Activated CD4-positive, CD25-positive, alpha-beta regulatory T cell treated with anti-CD3 and anti-CD28 coated beads, Interleukin-2, amount 50 U/mL, for 24 hours (primary cell): ENCODE measurements at regions not wholly inside any gene's neighbourhood (a gene's known extent, or its start where the extent isn't known, plus 50 kb on each side); places are given as distances from the start of the nearest gene placed in this dataset.
"Not testable (repeated sequence)": the region's sequence is repeated elsewhere in the genome, so short reads cannot be mapped to it uniquely, and the experiment has no call there.

Experiments used
- ATAC-seq, 2 donors: fragments of 150-1000 bp; cut with Tn5 transposase; one replicate each; pipeline ENCODE4 v1.10.0; 2021; ENCODE audit warnings: mild to moderate bottlenecking in 1 of 2, moderate library complexity in 1 of 2

DNA sequence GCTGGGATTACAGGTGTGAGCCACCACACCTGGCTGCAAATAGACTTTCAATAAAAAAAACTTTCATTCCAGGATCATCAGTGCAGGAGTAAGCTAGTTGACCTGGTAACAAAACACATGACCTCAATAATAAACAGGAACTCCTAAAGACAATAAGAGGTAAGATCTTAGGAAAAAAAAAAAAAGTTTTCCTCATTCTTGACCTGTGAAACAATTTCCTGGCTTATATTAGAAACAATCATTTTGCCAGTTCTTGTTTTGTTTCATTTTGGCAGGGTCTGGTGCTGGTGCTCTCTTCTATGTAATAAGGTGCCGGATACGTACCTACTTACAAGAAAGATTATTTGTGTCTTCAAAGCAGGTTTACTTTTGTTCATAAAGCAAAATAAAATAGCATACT lies 90.6 kb upstream of the AMN1 start:
- no peak for ATAC-seq

- ATAC-seq = no peak
Observed at GRCh38 chr12:31818623-31819268, 89.9 kb upstream of the AMN1 start.

- no peak for ATAC-seq
Observed at GRCh38 chr12:31817120-31817519, 88.3 kb upstream of the AMN1 start.

- ATAC-seq = no peak
Observed at GRCh38 chr12:31815096-31815495, 86.3 kb upstream of the AMN1 start.

DNA sequence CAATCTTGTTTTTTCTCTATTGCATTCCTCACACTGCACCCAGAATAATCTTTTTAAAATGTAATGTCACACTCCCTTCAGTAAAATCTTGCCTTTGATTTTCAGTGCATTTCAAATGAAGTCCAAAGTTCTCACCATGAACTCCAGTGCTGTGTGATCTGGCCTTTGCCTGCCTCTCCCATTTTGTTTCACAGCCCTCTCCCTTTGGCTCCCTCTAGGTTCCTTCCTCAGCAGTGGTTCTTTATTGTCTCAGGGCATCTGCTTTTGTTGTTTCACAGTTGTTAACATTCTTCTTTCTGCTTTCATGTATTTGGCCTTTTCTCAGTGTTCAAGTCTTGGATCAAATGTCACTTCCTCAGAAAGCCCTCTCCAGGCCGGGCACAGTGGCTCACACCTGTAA lies 84.5 kb upstream of the AMN1 start:
- ATAC-seq = no peak

DNA sequence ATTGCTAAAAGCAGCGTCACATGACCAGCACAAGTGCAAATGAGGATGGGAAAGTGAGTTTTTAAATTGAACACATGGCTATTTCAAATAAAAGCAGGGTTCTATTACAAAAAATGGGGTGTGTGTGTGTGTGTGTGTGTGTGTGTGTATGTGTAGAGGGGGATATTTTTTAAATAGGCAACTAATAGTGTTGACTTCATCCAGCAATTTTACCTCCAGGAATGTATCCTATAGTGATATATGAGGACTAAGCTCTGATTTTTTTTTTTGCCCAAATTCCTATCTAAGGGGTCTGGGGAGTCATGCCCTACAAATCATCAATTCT lies 78.9 kb upstream of the AMN1 start:
- no peak for ATAC-seq

DNA sequence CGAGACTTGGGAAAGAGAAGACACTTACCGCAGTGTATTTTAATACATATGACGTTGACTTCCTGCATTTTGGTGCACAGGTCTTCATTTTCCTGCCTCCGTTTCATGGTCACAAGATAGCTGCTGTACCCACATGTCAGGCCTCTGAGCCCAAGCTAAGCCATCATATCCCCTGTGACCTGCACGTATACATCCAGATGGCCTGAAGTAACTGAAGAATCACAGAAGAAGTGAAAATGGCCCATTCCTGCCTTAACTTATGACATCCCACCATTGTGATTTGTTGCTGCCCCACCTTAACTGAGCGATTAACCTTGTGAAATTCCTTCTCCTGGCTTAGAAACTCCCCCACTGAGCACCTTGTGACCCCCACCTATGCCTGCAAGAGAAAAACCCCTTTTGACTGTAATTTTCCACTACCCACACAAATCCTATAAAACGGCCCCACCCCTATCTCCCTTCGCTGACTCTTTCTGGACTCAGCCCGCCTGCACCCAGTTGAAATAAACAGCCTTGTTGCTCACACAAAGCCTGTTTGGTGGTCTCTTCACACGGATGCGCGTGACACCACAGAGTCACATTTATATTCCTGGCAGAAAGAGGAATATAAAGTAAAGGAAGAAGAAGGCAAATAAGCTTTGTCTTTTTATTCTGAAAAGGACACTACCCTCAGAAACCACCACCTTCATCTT lies 78.4 kb upstream of the AMN1 start:
- ATAC-seq = not testable (repeated sequence)

DNA sequence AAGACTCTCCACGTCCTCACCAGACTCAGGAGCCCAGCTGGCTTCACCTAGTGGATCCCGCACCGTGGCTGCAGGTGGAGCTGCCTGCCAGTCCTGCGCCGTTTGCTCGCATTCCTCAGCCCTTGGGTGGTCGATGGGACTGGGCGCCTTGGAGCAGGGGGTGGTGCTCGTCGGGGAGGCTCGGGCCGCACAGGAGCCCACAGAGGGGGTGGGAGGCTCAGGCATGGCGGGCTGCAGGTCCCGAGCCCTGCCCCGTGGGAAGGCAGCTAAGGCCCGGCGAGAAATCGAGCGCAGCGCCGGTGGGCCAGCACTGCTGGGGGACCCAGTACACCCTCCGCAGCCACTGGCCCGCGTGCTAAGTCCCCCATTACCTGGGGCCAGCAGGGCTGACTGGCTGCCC lies 76.9 kb upstream of the AMN1 start:
- ATAC-seq = not testable (repeated sequence)

DNA sequence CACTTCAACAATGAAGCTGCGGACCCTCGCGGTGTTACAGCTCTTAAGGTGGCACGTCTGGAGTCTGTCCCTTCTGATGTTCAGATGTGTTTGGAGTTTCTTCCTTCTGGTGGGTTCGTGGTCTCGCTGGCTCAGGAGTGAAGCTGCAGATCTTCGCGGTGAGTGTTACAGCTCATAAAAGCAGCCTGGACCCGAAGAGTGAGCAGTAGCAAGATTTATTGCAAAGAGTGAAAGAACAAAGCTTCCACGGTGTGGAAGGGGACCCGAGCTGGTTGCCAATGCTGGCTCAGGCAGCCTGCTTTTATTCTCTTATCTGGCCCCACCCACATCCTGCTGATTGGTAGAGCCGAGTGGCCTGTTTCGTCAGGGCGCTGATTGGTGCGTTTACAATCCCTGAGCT lies 75.9 kb upstream of the AMN1 start:
- not testable (repeated sequence) for ATAC-seq

GRCh38 chr12:31804185-31804504 lies 75.3 kb upstream of the AMN1 start:
- peak; percentile 78 to 81 for ATAC-seq

GRCh38 chr12:31803306-31804184 lies 74.7 kb upstream of the AMN1 start:
- peak; percentile 57 to 64 for ATAC-seq

DNA sequence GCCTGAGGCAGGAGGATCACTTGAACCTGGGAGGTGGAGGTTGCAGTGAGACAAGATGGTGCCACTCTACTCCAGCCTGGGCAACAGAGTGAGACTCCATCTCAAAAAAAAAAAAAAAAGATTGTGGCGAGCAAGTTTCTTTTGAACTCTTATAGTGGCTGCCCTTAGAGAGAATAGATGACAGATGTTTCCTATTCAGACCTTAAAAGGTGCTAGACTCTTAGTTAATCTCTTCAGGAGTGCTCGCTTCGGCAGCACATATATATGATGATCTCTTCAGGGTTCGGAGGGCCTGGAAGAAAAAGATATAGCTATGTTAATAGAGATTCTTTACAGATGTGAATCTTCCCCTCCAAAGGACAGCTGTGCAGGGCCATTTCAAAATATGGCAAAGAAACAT lies 73.1 kb upstream of the AMN1 start:
- ATAC-seq = no peak

DNA sequence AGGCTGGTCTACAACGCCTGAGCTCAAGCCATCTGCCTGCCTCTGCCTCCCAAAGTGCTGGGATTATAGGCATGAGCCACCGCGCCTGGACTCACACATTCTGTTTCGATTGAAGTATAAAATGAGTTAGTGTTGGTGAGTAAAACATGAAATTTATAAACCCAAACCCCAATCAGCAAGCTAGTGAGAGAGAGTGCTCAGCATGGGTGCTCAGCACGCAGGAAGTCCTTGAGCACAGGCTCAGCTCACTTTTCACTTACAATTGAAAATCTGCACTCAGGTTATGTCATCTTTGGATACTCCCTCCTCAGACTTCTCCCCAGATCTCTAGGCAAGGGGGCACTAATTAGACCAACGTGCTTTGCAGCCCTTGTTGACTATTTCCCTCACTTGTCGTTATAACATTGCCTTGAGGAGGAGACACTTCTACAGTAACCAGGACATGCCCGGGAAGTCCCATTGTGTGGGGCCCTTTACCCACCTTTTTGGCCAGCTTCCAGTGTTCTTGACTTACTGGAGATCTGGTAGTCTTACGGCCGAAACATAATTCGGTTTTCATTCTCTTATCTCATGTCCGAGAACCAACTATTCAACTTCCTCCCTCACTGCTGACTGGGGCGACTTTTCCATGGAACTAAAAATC lies 68.5 kb upstream of the AMN1 start:
- peak; percentile 71 to 79 for ATAC-seq

GRCh38 chr12:31796270-31796951 lies 67.6 kb upstream of the AMN1 start:
- ATAC-seq = no peak

DNA sequence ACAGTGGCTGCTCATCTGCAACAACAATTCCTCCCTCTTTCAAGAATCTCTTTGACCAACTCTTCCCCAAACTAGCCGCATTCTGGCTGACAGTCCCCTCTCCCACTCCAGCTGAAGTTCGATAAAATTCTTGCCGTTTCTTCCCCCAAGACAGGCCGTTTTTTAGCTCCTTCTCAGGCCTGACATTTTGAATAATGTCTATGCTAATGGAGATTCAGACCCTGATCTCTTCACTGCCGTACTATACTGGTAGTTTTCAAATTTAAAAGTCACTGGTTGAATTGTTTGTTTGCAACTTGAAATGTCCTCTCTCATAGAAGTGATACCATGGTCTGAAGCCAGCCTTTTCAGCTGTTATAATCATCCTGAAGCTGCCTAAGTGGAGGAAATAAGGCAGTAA lies 65.9 kb upstream of the AMN1 start:
- no peak for ATAC-seq

- ATAC-seq = peak; percentile 38 to 51
Observed at GRCh38 chr12:31791265-31791664, 62.4 kb upstream of the AMN1 start.

- peak in 1 of 2 donors; percentile 27 for ATAC-seq
Observed at GRCh38 chr12:31790759-31791158, 61.9 kb upstream of the AMN1 start.

DNA sequence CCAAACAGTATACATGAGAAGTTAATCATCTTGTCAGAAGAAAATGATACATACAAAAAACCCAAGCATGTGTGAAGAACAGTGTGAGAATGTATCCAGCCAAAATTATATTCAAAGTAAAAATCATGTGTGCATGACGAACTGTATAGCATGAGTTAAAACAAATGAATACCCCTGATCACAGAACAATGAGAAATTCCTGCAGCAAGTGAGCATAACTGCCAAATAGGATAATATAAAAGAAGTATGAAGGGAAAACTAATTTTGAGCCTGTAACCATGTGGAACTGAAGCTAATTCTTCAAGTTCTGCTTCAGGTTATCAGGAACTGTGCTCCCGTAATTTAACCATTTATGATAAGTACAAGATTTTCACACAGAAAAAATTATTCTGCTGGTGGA lies 56.5 kb upstream of the AMN1 start:
- no peak for ATAC-seq

GRCh38 chr12:31783996-31784645 lies 55.3 kb upstream of the AMN1 start:
- no peak for ATAC-seq

GRCh38 chr12:31783556-31783955 lies 54.7 kb upstream of the AMN1 start:
- no peak for ATAC-seq

GRCh38 chr12:31781894-31782540 lies 53.2 kb upstream of the AMN1 start:
- ATAC-seq = no peak

DNA sequence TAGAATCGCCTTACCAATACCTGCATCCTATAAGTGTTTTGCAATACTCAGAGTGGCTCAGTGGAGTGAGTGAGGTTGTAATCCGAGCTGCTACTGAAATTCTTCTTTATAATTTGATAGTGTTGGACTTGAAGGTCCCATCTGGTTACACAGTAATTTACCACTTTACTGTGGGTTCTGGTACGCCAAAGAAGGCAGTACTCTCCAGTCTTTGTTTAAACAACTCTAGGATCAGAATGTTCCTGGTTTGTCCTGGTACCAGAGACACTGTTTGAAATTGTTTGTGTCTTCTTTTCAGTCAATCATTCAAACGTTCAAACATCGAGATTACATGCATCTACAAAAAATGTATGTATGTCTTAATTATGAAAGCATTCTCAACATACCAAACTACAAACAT lies 51.3 kb upstream of the AMN1 start:
- no peak for ATAC-seq
